ENCODE measurements at regions not wholly inside any gene's neighbourhood (a gene's known extent, or its start where the extent isn't known, plus 50 kb on each side); places are given as distances from the start of the nearest gene placed in this dataset.

DNA sequence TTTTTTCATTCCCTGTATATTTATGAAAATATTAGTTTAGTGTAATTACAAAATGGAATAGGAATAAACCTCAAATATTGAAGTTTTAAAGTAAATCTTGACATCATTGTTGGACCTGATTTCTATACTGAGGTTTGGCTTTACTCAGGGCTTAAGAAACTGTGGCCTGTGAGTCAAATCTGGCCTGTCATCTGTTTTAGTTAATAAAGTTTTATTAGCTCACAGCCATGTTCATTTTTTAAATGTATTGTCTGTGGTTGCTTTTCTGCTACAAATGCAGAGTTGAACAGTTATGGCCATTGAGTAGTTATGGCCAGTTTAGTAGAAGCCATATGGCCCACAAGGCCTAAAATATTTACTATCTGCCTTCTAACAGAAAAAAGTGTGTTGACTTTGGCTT lies 80.7 kb downstream of the DIPK2A start:
- no peak for DNase-seq (ENCODE audit: low spot score)
- TF ChIP-seq, protein P1, sequence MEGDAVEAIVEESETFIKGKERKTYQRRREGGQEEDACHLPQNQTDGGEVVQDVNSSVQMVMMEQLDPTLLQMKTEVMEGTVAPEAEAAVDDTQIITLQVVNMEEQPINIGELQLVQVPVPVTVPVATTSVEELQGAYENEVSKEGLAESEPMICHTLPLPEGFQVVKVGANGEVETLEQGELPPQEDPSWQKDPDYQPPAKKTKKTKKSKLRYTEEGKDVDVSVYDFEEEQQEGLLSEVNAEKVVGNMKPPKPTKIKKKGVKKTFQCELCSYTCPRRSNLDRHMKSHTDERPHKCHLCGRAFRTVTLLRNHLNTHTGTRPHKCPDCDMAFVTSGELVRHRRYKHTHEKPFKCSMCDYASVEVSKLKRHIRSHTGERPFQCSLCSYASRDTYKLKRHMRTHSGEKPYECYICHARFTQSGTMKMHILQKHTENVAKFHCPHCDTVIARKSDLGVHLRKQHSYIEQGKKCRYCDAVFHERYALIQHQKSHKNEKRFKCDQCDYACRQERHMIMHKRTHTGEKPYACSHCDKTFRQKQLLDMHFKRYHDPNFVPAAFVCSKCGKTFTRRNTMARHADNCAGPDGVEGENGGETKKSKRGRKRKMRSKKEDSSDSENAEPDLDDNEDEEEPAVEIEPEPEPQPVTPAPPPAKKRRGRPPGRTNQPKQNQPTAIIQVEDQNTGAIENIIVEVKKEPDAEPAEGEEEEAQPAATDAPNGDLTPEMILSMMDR (IDR thresholded peaks at IDR 0.05; ENCODE audit: extremely low read depth, missing control alignments) = no peak

DNA sequence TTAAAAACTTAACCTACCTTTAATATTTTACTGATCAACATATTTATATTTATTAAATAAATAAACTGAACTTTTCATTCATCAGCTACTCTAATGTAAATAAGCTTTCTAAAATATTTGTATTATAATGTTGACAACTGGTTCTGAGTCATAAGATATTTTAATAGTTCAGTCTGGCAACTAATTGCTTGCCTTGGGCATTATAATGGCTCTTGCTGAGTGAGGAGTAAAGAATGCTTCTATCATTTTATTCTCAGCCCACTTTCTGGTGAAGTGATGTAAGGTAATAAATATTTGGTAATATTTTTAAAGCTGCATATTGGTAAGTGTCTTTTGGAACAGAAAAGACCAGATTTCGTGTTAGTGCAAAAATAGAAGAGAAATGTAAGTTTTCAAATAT lies 81.5 kb downstream of the DIPK2A start:
- no peak for DNase-seq (ENCODE audit: low spot score)
- TF ChIP-seq, protein P1 (IDR thresholded peaks at IDR 0.05; ENCODE audit: extremely low read depth, missing control alignments) = no peak

DNA sequence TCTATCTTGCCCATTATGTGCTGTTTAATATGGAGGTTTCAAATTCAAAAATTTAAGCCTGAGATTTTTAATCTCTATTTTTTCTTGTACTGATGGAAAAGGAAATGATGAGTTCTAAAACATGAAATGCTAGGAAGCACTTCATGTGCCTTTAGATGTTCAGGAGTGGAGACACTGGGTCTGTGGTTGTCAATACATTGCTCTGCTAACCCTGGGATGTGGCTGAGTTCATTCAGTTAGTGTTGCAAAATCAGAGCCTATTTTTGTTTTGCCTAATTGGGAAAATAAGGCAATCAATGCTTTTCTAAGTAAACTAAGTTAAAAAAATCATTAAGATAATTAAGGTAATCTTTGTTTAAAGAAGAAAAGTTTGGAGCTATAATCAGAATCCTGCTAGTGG lies 83.1 kb downstream of the DIPK2A start:
- TF ChIP-seq, protein P1 (IDR thresholded peaks at IDR 0.05; ENCODE audit: extremely low read depth, missing control alignments) = no peak
- no peak for DNase-seq (ENCODE audit: low spot score)

DNA sequence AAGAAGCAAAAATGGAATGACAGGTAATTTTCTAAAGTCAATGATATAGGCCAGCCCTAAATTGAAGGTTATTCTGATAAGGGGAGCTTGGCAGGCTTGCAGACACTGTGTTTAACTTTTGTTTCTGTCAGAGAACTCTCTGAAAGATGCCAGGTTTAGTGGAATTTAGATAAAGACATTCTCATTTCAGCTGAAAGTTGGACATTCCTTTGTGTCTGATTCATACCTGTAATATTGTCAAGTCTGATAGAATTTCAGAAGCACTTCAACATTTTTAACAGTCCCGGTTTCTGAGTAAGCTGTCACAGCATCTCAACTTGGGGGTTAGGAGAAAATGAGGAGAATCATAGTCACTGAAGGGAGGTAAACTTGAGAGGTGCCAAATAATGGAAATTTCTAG lies 84.0 kb downstream of the DIPK2A start:
- DNase-seq (ENCODE audit: low spot score) = no peak
- TF ChIP-seq, protein P1 (IDR thresholded peaks at IDR 0.05; ENCODE audit: extremely low read depth, missing control alignments) = no peak

DNA sequence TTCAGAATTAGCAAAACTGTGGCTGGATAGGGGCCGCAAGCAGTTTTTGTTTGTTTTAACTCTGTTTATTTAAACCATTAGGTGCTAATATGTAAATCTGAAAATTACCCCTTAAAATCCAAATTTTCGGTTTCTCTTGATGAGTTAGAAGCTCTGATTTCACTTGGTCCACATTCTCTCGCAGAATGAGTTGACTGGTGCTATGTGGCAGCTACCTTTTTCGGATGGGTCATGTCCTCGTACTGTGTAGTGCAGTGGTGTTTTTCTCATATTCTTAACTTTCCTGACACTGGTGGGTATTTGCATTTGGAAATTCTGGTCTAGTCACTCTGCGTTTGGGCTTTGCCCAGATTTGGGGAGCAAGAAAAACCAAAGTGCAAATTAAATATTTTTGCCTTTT lies 87.1 kb downstream of the DIPK2A start:
- TF ChIP-seq, protein P1 (IDR thresholded peaks at IDR 0.05; ENCODE audit: extremely low read depth, missing control alignments) = no peak
- no peak for DNase-seq (ENCODE audit: low spot score)

- DNase-seq (ENCODE audit: low spot score) = no peak
- TF ChIP-seq, protein P1 (IDR thresholded peaks at IDR 0.05; ENCODE audit: extremely low read depth, missing control alignments) = no peak
Measured at GRCh38 chr3:144059481-144059880, 87.9 kb downstream of the DIPK2A start.

DNA sequence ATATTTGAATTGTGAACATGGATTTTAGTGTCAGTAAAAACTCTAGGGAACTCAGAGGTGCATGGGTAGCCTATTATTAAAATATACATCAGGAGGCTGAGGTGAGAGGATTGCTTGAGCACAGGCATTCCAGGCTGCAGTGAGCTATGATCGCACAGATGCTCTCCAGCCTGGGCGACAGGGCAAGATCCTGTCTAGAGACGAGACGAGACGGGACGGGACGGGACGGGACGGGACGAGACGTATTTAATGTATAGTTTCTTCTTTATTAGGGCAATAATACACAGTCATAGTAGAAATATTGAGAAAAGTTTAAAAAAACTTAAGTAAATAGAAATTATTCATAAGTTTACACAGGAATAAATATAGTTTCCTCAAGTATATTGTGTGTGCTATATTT lies 89.3 kb downstream of the DIPK2A start:
- no peak for DNase-seq (ENCODE audit: low spot score)
- TF ChIP-seq, protein P1 (IDR thresholded peaks at IDR 0.05; ENCODE audit: extremely low read depth, missing control alignments) = no peak
